Uterus (tissue), 3 donors: ENCODE measurements at regions not wholly inside any gene's neighbourhood (a gene's known extent, or its start where the extent isn't known, plus 50 kb on each side); places are given as distances from the start of the nearest gene placed in this dataset.

Experiments
- DNase-seq, 2 donors: peaks; one replicate each; pipeline ENCODE4 v3.0.0-alpha.2; 2019 to 2020
- H3K27ac ChIP-seq, 2 donors: fragments of 200-600 bp; sonication (generic); 1 replicate in 1 of 2; 2 replicates in 1 of 2; pipeline ENCODE4 v1.5.1; 2016 to 2018
- H3K27me3 ChIP-seq, 2 donors: fragments of 200-600 bp; sonication (generic); one replicate each; pipeline ENCODE4 v1.5.1; 2018 to 2019; ENCODE audit warnings: control low read depth in 1 of 2
- H3K36me3 ChIP-seq, 2 donors: fragments of 200-600 bp; sonication (generic); one replicate each; pipeline ENCODE4 v1.5.1; 2019; ENCODE audit warnings: control low read depth in 1 of 2
- H3K4me1 ChIP-seq, 2 donors: fragments of 200-600 bp; sonication (generic); one replicate each; pipeline ENCODE4 v1.5.1; 2018 to 2019; ENCODE audit warnings: control low read depth in 1 of 2
- H3K4me3 ChIP-seq, 2 donors: fragments of 200-600 bp; sonication (generic); 1 replicate in 1 of 2; 2 replicates in 1 of 2; pipeline ENCODE4 v1.5.1; 2018 to 2019; ENCODE audit warnings: mild to moderate bottlenecking in 1 of 2
- H3K9me3 ChIP-seq, 2 donors: fragments of 200-600 bp; sonication (generic); one replicate each; pipeline ENCODE4 v1.5.1; 2019; ENCODE audit warnings: control low read depth in 1 of 2
- CTCF ChIP-seq, 4 experiments: fragments of 200-600 bp in 2 of 4; fragments of 450-650 bp in 2 of 4; sonication (generic) in 2 of 4; IDR thresholded peaks; one replicate each; pipeline ENCODE4 v1.5.1; 2016 to 2019; ENCODE audit warnings: antibody characterized with exemption in 4 of 4, mild to moderate bottlenecking in 2 of 4, moderate library complexity in 1 of 4
- POLR2A ChIP-seq, 2 donors: fragments of 450-650 bp; IDR thresholded peaks; one replicate each; pipeline ENCODE4 v1.6.1; 2016; ENCODE audit warnings: antibody characterized with exemption in 2 of 2, mild to moderate bottlenecking in 1 of 2, moderate library complexity in 1 of 2
- intact Hi-C: fragments of 100-400 bp; cut with DNase I; formaldehyde crosslinking; loops from one replicate; pipeline ENCODE4 v1.15.1; 2023; ENCODE audit warnings: low total_unique reads
- donor health status: DM: yes; HTN: yes; CAD: no.

- intact Hi-C loops = no loop called here
- DNase-seq = no peak
Measured at GRCh38 chr6:95682476-95682875, 105.1 kb downstream of the MANEA start.

DNA sequence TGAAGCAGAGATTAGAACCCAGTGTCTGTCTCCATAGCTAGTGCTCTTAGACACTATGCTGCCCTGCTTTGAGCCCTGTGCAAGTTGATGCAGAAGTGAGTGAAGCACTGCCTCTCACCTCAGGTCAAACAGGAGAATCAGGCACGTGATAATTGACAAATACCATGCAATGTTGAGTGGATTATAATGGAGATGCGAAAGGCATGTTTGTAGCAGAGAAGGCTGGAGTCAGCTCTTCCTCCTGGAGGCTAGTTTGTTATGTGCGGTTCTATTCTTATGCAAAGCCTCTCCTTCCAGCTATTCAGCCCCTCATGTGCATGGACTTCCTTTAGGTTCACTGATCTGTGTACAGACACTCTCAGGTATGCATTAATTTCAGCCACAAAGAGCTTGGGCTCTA is 108.5 kb downstream of the MANEA start:
- intact Hi-C loops = no loop called here
- H3K4me1 ChIP-seq = no peaks in the 10 kb centered on the region
- H3K27ac ChIP-seq = no peak overlapping the region
- H3K36me3 ChIP-seq = no peaks in the 10 kb centered on the region
- H3K4me3 ChIP-seq = no peak overlapping the region
- no peaks in the 10 kb centered on the region for H3K27me3 ChIP-seq
- DNase-seq = no peak
- H3K9me3 ChIP-seq = no peaks in the 10 kb centered on the region
- TF ChIP-seq CTCF (IDR thresholded peaks at IDR 0.05) (no peak), POLR2A (IDR thresholded peaks at IDR 0.05) (no peak)

More at GRCh38 chr6:95682476-95682875, 105.1 kb downstream of the MANEA start:
- Histone ChIP-seq H3K4me1 (no peaks in the 10 kb centered on the region), H3K27ac (no peak overlapping the region), H3K36me3 (no peaks in the 10 kb centered on the region), H3K27me3 (no peaks in the 10 kb centered on the region), H3K4me3 (no peak overlapping the region), H3K9me3 (no peaks in the 10 kb centered on the region)
- TF ChIP-seq CTCF (IDR thresholded peaks at IDR 0.05) (no peak), POLR2A (IDR thresholded peaks at IDR 0.05) (no peak)

DNA sequence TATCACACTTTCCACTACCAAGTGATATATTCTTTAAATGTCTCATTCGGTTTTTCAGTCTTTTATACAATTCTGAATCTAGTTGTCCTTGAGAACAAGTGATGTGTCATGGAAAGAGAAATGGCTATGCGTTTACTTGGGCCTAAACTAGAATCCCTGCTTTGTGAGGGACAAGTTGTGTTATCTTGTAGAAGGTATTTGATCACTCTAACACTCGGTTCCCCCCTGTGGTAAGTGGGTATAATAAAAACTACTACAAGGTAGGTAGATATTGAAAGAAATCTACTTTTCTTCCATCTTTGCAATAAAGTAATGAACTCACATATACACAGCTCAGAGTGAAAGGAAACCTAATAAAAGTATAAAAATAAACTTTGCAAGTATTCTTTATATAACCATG is 108.9 kb downstream of the MANEA start:
- H3K4me1 ChIP-seq = no peaks in the 10 kb centered on the region
- DNase-seq = no peak
- H3K27me3 ChIP-seq = no peaks in the 10 kb centered on the region
- no peaks in the 10 kb centered on the region for H3K9me3 ChIP-seq
- H3K36me3 ChIP-seq = no peaks in the 10 kb centered on the region
- no peak overlapping the region for H3K4me3 ChIP-seq
- no peak overlapping the region for H3K27ac ChIP-seq
- intact Hi-C loops = no loop called here
- no peak for TF ChIP-seq CTCF (IDR thresholded peaks at IDR 0.05)
- TF ChIP-seq POLR2A (IDR thresholded peaks at IDR 0.05) = no peak

DNA sequence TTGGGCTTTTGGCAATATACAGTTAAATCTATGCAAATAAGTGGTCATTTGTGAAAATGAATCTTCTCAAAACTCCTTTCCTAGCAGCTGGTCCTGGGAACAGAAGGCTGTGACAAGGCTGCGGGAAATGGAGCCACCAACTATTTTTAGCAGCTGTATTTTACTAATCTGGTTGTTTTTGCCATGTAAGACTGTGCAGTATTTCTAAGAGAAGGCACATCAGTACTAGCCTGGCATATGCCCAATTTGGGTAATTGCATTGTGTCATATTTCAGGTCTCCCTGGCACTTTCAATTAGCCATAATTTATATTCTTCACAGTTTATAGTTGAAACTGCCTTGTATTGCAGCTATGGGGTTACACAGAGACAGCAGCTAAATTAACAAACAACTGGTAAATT is 109.6 kb downstream of the MANEA start:
- Histone ChIP-seq H3K4me3 (no peak overlapping the region), H3K27ac (no peak overlapping the region), H3K4me1 (no peaks in the 10 kb centered on the region), H3K27me3 (no peaks in the 10 kb centered on the region), H3K9me3 (no peaks in the 10 kb centered on the region), H3K36me3 (no peaks in the 10 kb centered on the region)
- DNase-seq = no peak
- intact Hi-C loops = no loop called here
- no peak for TF ChIP-seq POLR2A (IDR thresholded peaks at IDR 0.05)

GRCh38 chr6:95687839-95688238 is 110.5 kb downstream of the MANEA start:
- TF ChIP-seq POLR2A (IDR thresholded peaks at IDR 0.05) = no peak
- no peak for TF ChIP-seq CTCF (IDR thresholded peaks at IDR 0.05)
- intact Hi-C loops = no loop called here
- DNase-seq = no peak
- no peaks in the 10 kb centered on the region for H3K36me3 ChIP-seq
- H3K9me3 ChIP-seq = no peaks in the 10 kb centered on the region
- no peaks in the 10 kb centered on the region for H3K4me1 ChIP-seq
- H3K4me3 ChIP-seq = no peak overlapping the region
- no peaks in the 10 kb centered on the region for H3K27me3 ChIP-seq
- H3K27ac ChIP-seq = no peak overlapping the region

GRCh38 chr6:95690328-95690727 is 113.0 kb downstream of the MANEA start:
- H3K4me3 ChIP-seq = no peak overlapping the region
- no peaks in the 10 kb centered on the region for H3K36me3 ChIP-seq
- no peaks in the 10 kb centered on the region for H3K27me3 ChIP-seq
- DNase-seq = no peak
- TF ChIP-seq CTCF (IDR thresholded peaks at IDR 0.05) (no peak), POLR2A (IDR thresholded peaks at IDR 0.05) (no peak)
- no peaks in the 10 kb centered on the region for H3K4me1 ChIP-seq
- H3K27ac ChIP-seq = no peak overlapping the region
- intact Hi-C loops = no loop called here
- no peaks in the 10 kb centered on the region for H3K9me3 ChIP-seq
